ENCODE measurements at regions not wholly inside any gene's neighbourhood (a gene's known extent, or its start where the extent isn't known, plus 50 kb on each side); places are given as distances from the start of the nearest gene placed in this dataset.

DNA sequence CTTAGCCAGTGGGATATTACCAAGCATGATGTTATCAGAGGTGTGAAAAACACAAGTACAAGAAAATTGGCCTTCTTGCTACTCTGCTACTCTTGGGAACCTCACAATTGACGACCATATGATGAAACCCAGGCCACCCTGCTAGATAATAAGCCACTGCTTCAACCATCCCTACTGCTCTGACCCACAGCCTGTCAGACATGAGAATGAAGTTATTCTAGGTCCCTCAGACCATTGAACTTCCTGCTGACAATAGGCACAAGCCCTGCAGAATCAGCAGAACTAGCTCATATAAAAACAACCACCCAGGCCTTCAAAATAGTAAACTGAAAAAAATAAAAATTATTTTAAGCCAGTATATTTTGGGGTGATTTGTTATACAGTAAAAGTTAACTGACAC, 559.9 kb downstream of the KCTD12 start:
- H3K36me3 ChIP-seq = no peaks in the 10 kb centered on the region
- DNase-seq (ENCODE audit: low spot score in 2 of 2) = no peak
- WGBS, 2 donors = 45 to 48% methylated on average over 1 of the region's 1 CpG
- H3K9me3 ChIP-seq = no peaks in the 10 kb centered on the region
- TF ChIP-seq EP300 (IDR thresholded peaks at IDR 0.05) = no peak
- TF ChIP-seq POLR2A (IDR thresholded peaks at IDR 0.05) = no peak
- no peak for TF ChIP-seq CTCF (IDR thresholded peaks at IDR 0.05)
- H3K27me3 ChIP-seq = no peaks in the 10 kb centered on the region
- H3K27ac ChIP-seq = no peak overlapping the region
- no peak overlapping the region for H3K4me3 ChIP-seq
- H3K4me1 ChIP-seq = no peaks in the 10 kb centered on the region

DNA sequence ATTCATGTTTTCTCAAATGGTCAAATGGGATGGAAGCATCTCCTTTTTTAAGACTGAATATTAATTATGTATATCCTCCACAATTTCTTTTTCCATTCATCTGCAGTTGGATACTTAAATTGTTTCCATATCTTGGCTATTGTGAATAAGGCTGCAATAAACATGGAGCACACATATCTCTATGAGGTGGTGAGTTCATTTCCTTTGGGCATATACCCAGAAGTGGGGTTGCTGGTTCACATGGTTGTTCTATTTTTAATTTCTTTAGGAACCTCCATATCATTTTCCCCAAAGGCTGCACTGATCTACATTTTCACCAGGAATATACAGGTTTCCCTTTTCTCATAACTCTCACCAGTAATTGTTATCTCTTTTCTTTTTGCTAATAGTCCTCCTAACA, 566.3 kb downstream of the KCTD12 start:
- Histone ChIP-seq H3K27me3 (no peaks in the 10 kb centered on the region), H3K4me3 (no peak overlapping the region), H3K9me3 (no peaks in the 10 kb centered on the region), H3K4me1 (no peaks in the 10 kb centered on the region), H3K27ac (no peak overlapping the region), H3K36me3 (no peaks in the 10 kb centered on the region)
- DNase-seq (ENCODE audit: low spot score in 2 of 2) = no peak
- TF ChIP-seq EP300 (IDR thresholded peaks at IDR 0.05) (no peak), CTCF (IDR thresholded peaks at IDR 0.05) (no peak), POLR2A (IDR thresholded peaks at IDR 0.05) (no peak)

DNA sequence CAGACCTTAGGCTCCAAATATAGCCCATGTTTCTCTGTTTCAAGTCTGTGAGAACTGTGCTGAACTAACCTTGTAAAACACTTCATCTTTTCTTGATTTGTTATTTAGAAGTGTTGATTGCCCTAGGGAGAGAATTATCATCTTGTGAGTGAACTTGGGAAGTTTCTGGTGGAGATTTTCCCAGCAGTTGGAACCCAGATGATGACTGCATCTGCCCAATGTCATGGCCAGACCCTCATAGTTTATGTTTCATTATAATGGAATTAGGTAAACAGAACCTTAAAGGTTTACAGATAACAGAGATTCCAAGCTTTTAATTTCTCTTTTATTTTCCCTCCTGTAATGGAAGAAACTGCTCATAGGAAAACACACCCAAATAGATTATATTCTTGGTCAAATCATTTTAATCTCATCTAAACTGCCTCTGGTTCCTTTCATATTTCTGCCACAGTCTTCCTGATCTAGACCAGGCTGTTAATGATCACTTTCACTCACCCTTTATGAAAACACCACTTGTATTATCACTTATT, 569.1 kb downstream of the KCTD12 start:
- no peaks in the 10 kb centered on the region for H3K4me1 ChIP-seq
- H3K9me3 ChIP-seq = no peaks in the 10 kb centered on the region
- no peaks in the 10 kb centered on the region for H3K36me3 ChIP-seq
- H3K4me3 ChIP-seq = no peak overlapping the region
- H3K27ac ChIP-seq = no peak overlapping the region
- TF ChIP-seq POLR2A (IDR thresholded peaks at IDR 0.05) = no peak
- no peak for TF ChIP-seq CTCF (IDR thresholded peaks at IDR 0.05)
- TF ChIP-seq EP300 (IDR thresholded peaks at IDR 0.05) = no peak
- no peaks in the 10 kb centered on the region for H3K27me3 ChIP-seq
- DNase-seq (ENCODE audit: low spot score in 2 of 2) = no peak

DNA sequence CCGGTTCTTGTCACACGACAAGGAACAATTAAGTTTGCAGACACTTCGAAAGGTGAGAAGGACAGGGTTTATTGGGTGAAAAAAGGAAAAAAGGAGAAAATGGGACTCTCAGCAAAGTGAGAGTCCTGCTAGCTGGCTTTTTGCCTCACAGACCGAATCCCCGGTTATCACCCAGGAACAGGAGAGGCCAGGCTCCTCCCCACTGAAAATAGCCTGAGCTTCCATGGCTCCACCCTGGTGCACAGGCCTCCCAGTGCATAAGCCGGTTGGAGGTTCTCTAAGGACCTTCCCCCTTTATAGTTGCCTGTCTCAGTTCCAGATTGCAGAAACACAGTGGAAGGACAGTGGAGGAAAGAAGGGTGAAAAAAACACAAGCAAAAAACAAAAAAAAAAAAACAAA, 571.7 kb downstream of the KCTD12 start:
- Histone ChIP-seq H3K4me3 (no peak overlapping the region), H3K36me3 (no peaks in the 10 kb centered on the region), H3K9me3 (no peaks in the 10 kb centered on the region), H3K4me1 (no peaks in the 10 kb centered on the region), H3K27me3 (no peaks in the 10 kb centered on the region), H3K27ac (no peak overlapping the region)
- 69 to 77% methylated on average over 6 of the region's 6 CpGs for WGBS, 2 donors
- TF ChIP-seq EP300 (IDR thresholded peaks at IDR 0.05) (no peak), CTCF (IDR thresholded peaks at IDR 0.05) (no peak), POLR2A (IDR thresholded peaks at IDR 0.05) (no peak)
- DNase-seq (ENCODE audit: low spot score in 2 of 2) = no peak

DNA sequence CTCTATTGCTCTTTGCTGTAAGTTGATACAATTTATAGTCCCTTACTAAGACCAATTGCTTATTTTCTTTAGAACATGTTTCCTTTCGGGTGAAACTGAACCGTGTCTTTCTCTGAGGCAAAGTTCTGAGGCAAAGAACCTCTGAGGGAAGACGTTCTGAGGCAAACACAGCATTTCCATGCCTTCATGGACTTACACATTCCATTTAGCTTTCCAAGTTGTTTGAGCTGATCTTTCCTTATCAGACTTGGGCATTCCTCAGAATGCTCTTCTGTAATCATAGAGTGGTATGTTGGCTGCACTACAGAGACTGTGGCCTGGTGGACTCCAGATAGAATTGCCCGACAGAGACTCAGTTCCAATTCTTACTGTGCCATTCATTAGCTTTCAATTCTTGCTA, 579.1 kb downstream of the KCTD12 start:
- no peaks in the 10 kb centered on the region for H3K4me1 ChIP-seq
- H3K9me3 ChIP-seq = no peaks in the 10 kb centered on the region
- no peak overlapping the region for H3K27ac ChIP-seq
- H3K4me3 ChIP-seq = no peak overlapping the region
- no peak for DNase-seq (ENCODE audit: low spot score in 2 of 2)
- WGBS, 2 donors = 41 to 45% methylated on average over 4 of the region's 4 CpGs
- no peaks in the 10 kb centered on the region for H3K27me3 ChIP-seq
- no peaks in the 10 kb centered on the region for H3K36me3 ChIP-seq
- TF ChIP-seq POLR2A (IDR thresholded peaks at IDR 0.05) (no peak), CTCF (IDR thresholded peaks at IDR 0.05) (no peak)

Measured in tibial nerve (tissue), 4 donors.